Panc1 (cell line): ENCODE measurements at regions not wholly inside any gene's neighbourhood (a gene's known extent, or its start where the extent isn't known, plus 50 kb on each side); places are given as distances from the start of the nearest gene placed in this dataset.

Experiments
- ATAC-seq: fragments of 200-7000 bp; cut with Tn5 transposase; 2 replicates; pipeline ENCODE4 v1.9.1; 2020; ENCODE audit warnings: mild to moderate bottlenecking, moderate library complexity
- BruUV-seq: library from RNA; stranded (reverse); fragments of 400-500 nt; replicated peaks from 2 replicates; lab custom pipeline; 2021; lab: Mats Ljungman, UMichigan
- CTCF ChIA-PET: fragments of 300-600 bp; sonication (Branson Sonifier 250); formaldehyde crosslinking; loops from one replicate; lab custom pipeline; 2022; ENCODE audit warnings: antibody characterized with exemption; lab: Charles Lee
- POLR2A ChIA-PET: fragments of 300-600 bp; sonication (Branson Sonifier 250); formaldehyde crosslinking; loops from one replicate; lab custom pipeline; 2022; ENCODE audit warnings: antibody characterized with exemption; lab: Charles Lee
- DNase-seq: peaks from one replicate; pipeline ENCODE4 v3.0.0-alpha.2; 2010; ENCODE audit warnings: low read depth, low spot score
- H3K27ac ChIP-seq: 2 replicates; pipeline ENCODE4 v1.5.1; 2011; ENCODE audit warnings: mild to moderate bottlenecking, low read length, inconsistent platforms
- H3K27me3 ChIP-seq: fragments of 200-500 bp; sonication (Bioruptor generic); 2 replicates; pipeline ENCODE4 v1.6.0; 2014; ENCODE audit warnings: low read length, inconsistent platforms; ENCODE audit not compliant: control insufficient read depth, insufficient read depth
- H3K36me3 ChIP-seq: fragments of 200-500 bp; sonication (Bioruptor generic); 2 replicates; pipeline ENCODE4 v1.5.1; 2014; ENCODE audit warnings: inconsistent platforms, mild to moderate bottlenecking, low read length, moderate library complexity; ENCODE audit not compliant: control insufficient read depth, insufficient read depth
- H3K4me1 ChIP-seq: 2 replicates; pipeline ENCODE4 v1.5.1; 2011; ENCODE audit warnings: inconsistent platforms, mild to moderate bottlenecking, low read length, moderate library complexity; ENCODE audit not compliant: control insufficient read depth, insufficient read depth
- H3K4me3 ChIP-seq, 2 experiments: 2 replicates each; pipeline ENCODE4 v1.5.1; 2011 to 2012; ENCODE audit warnings: low read depth in 2 of 2, low read length in 2 of 2, mild to moderate bottlenecking in 2 of 2, inconsistent platforms in 1 of 2, moderate library complexity in 1 of 2
- H3K9me3 ChIP-seq: fragments of 200-500 bp; sonication (Bioruptor generic); 2 replicates; pipeline ENCODE4 v1.5.1; 2014; ENCODE audit warnings: low read depth, mild to moderate bottlenecking, inconsistent platforms, low read length, moderate library complexity; ENCODE audit not compliant: control insufficient read depth, insufficient read depth
- POLR2AphosphoS5 ChIP-seq: IDR thresholded peaks from 2 replicates; pipeline ENCODE4 v1.6.1; 2012; ENCODE audit warnings: mild to moderate bottlenecking, low read depth, low read length, moderate library complexity
- SIN3A ChIP-seq: IDR thresholded peaks from 2 replicates; pipeline ENCODE4 v1.6.1; 2012; ENCODE audit warnings: low read depth, mild to moderate bottlenecking, low read length, moderate library complexity, borderline replicate concordance; ENCODE audit not compliant: insufficient read depth
- TCF7L2 ChIP-seq: IDR thresholded peaks from 2 replicates; pipeline ENCODE4 v1.6.1; 2011; ENCODE audit warnings: mild to moderate bottlenecking, low read depth, low read length, inconsistent platforms
- in situ Hi-C: cut with HindIII; loops from 2 replicates; pipeline ENCODE4 v1.10.0; 2016; ENCODE audit warnings: low sequenced_read_pairs, low pct_unique_long_range_greater_than_20kb
- intact Hi-C: fragments of 100-400 bp; cut with micrococcal nuclease; formaldehyde crosslinking; loops from one replicate; pipeline ENCODE4 v1.10.0; 2022; ENCODE audit not compliant: unreplicated experiment
- TF ChIP-seq, protein P1 (sequence below): fragments of 450-650 bp; IDR thresholded peaks from 2 replicates; pipeline ENCODE4 v1.5.1; 2017; ENCODE audit warnings: mild to moderate bottlenecking
- TF ChIP-seq, protein P2 (sequence below), 2 experiments: IDR thresholded peaks; 2 replicates each; pipeline ENCODE4 v1.6.1; 2011 to 2012; ENCODE audit warnings: low read depth in 2 of 2, control low read depth in 1 of 2, low read length in 1 of 2, mild to moderate bottlenecking in 1 of 2, moderate library complexity in 1 of 2; ENCODE audit not compliant: insufficient read depth in 1 of 2

DNA sequence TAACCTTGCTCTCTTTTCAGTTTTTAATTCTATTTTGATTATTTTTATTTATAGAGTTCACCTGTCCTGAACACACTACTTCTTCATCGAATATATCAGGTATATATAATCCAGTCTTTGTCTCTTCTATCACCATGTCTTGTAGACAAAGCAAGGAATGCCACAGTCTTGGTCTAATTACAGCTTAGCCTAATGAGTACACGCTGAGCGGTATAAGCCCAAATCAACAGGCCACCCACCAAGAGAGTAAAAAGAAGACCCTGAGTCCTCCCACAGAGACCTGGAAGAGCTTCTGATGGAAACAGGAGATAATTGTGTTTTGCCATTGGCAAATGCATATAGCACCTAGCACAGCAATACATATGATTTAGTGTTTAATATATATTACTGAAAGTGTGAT is 68.7 kb upstream of the TCF21 start:
- Histone ChIP-seq H3K27me3 (no peaks in the 10 kb centered on the region), H3K9me3 (no peaks in the 10 kb centered on the region), H3K4me3 (no peak overlapping the region), H3K4me1 (no peaks in the 10 kb centered on the region), H3K27ac (no peak overlapping the region), H3K36me3 (no peaks in the 10 kb centered on the region)
- no TSS peak for BruUV-seq
- intact Hi-C loops, result no loop called here
- TF ChIP-seq, protein P1, sequence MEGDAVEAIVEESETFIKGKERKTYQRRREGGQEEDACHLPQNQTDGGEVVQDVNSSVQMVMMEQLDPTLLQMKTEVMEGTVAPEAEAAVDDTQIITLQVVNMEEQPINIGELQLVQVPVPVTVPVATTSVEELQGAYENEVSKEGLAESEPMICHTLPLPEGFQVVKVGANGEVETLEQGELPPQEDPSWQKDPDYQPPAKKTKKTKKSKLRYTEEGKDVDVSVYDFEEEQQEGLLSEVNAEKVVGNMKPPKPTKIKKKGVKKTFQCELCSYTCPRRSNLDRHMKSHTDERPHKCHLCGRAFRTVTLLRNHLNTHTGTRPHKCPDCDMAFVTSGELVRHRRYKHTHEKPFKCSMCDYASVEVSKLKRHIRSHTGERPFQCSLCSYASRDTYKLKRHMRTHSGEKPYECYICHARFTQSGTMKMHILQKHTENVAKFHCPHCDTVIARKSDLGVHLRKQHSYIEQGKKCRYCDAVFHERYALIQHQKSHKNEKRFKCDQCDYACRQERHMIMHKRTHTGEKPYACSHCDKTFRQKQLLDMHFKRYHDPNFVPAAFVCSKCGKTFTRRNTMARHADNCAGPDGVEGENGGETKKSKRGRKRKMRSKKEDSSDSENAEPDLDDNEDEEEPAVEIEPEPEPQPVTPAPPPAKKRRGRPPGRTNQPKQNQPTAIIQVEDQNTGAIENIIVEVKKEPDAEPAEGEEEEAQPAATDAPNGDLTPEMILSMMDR, result no peak
- TF ChIP-seq TCF7L2 (no peak), POLR2AphosphoS5 (no peak), SIN3A (no peak)
- TF ChIP-seq, protein P2, sequence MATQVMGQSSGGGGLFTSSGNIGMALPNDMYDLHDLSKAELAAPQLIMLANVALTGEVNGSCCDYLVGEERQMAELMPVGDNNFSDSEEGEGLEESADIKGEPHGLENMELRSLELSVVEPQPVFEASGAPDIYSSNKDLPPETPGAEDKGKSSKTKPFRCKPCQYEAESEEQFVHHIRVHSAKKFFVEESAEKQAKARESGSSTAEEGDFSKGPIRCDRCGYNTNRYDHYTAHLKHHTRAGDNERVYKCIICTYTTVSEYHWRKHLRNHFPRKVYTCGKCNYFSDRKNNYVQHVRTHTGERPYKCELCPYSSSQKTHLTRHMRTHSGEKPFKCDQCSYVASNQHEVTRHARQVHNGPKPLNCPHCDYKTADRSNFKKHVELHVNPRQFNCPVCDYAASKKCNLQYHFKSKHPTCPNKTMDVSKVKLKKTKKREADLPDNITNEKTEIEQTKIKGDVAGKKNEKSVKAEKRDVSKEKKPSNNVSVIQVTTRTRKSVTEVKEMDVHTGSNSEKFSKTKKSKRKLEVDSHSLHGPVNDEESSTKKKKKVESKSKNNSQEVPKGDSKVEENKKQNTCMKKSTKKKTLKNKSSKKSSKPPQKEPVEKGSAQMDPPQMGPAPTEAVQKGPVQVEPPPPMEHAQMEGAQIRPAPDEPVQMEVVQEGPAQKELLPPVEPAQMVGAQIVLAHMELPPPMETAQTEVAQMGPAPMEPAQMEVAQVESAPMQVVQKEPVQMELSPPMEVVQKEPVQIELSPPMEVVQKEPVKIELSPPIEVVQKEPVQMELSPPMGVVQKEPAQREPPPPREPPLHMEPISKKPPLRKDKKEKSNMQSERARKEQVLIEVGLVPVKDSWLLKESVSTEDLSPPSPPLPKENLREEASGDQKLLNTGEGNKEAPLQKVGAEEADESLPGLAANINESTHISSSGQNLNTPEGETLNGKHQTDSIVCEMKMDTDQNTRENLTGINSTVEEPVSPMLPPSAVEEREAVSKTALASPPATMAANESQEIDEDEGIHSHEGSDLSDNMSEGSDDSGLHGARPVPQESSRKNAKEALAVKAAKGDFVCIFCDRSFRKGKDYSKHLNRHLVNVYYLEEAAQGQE (IDR thresholded peaks at IDR 0.05; ENCODE audit: insufficient read depth in 1 of 2, low read depth in 2 of 2, low read length in 1 of 2), result no peak
- POLR2A ChIA-PET, result no interaction called here
- CTCF ChIA-PET, result no interaction called here
- no peak for DNase-seq
- in situ Hi-C loops, result no loop called here
- no peak for ATAC-seq

DNA sequence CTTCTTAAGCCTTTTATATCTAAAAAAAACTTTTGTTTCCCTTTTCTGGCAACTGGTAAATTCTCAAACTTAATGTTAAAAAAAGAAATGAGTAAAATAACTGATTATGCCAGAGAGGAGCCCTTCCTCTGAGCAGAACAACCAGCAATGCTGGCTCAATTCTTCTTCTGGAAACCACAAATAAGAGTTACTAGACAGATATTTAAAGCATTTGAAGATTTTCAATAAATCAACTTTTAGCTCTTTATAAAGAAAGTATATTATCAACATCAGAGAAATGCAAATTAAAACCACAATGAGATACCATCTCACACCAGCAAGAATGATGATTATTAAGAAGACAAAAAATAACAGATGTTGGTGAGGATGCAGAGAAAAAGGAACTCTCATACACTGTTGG is 61.1 kb upstream of the TCF21 start:
- H3K4me3 ChIP-seq, result no peak overlapping the region
- ChIA-PET CTCF (no interaction called here), POLR2A (no interaction called here)
- BruUV-seq, result no TSS peak
- DNase-seq, result no peak
- no peaks in the 10 kb centered on the region for H3K36me3 ChIP-seq
- H3K4me1 ChIP-seq, result no peaks in the 10 kb centered on the region
- H3K27ac ChIP-seq, result no peak overlapping the region
- no peak for TF ChIP-seq SIN3A
- TF ChIP-seq, protein P2 (IDR thresholded peaks at IDR 0.05; ENCODE audit: insufficient read depth in 1 of 2, low read depth in 2 of 2, low read length in 1 of 2), result no peak
- TF ChIP-seq POLR2AphosphoS5, result no peak
- TF ChIP-seq TCF7L2, result no peak
- TF ChIP-seq, protein P1, result no peak
- no peak for ATAC-seq
- no peaks in the 10 kb centered on the region for H3K27me3 ChIP-seq
- in situ Hi-C loops (no loop called here), intact Hi-C loops (no loop called here)
- no peaks in the 10 kb centered on the region for H3K9me3 ChIP-seq
